Loucy (cell line): ENCODE measurements at regions not wholly inside any gene's neighbourhood (a gene's known extent, or its start where the extent isn't known, plus 50 kb on each side); places are given as distances from the start of the nearest gene placed in this dataset.

Experiments
- CTCF ChIP-seq: fragments of 200-600 bp; sonication (generic); conservative IDR thresholded peaks from 2 replicates; pipeline ENCODE4 v1.5.1; 2014; ENCODE audit warnings: mild to moderate bottlenecking, antibody characterized with exemption, low read length
- EZH2phosphoT487 ChIP-seq: fragments of 200-600 bp; IDR thresholded peaks from 2 replicates; pipeline ENCODE4 v1.6.1; 2018; ENCODE audit warnings: antibody characterized with exemption, mild to moderate bottlenecking, moderate library complexity, borderline replicate concordance

GRCh38 chr9:1535051-1535450, 480.1 kb upstream of the SMARCA2 start:
- no peak for TF ChIP-seq CTCF
- no peak for TF ChIP-seq EZH2phosphoT487
